IgD-negative memory B cell (primary cell): ENCODE measurements at regions not wholly inside any gene's neighbourhood (a gene's known extent, or its start where the extent isn't known, plus 50 kb on each side); places are given as distances from the start of the nearest gene placed in this dataset.

Source experiments
- H3K27ac Mint-ChIP-seq, 3 donors: one replicate each; pipeline ENCODE4 v1.8.0; 2020 to 2022; ENCODE audit warnings: mild to moderate bottlenecking in 3 of 3, mixed read lengths in 3 of 3, moderate library complexity in 1 of 3
- H3K27me3 Mint-ChIP-seq: one replicate; pipeline ENCODE4 v1.8.0; 2021; ENCODE audit warnings: mixed read lengths
- H3K36me3 Mint-ChIP-seq: one replicate; pipeline ENCODE4 v1.8.0; 2020; ENCODE audit warnings: mild to moderate bottlenecking, mixed read lengths
- H3K4me1 Mint-ChIP-seq, 3 donors: one replicate each; pipeline ENCODE4 v1.8.0; 2020 to 2022; ENCODE audit warnings: mixed read lengths in 3 of 3, mild to moderate bottlenecking in 1 of 3
- H3K4me3 Mint-ChIP-seq, 4 donors: one replicate each; pipeline ENCODE4 v1.8.0; 2020 to 2022; ENCODE audit warnings: mild to moderate bottlenecking in 4 of 4, mixed read lengths in 4 of 4, moderate library complexity in 3 of 4
- H3K9me3 Mint-ChIP-seq, 3 donors: one replicate each; pipeline ENCODE4 v1.8.0; 2020 to 2021; ENCODE audit warnings: mixed read lengths in 3 of 3, mild to moderate bottlenecking in 1 of 3

GRCh38 chr5:74266836-74267235 is 373.7 kb downstream of the ENC1 start:
- Mint-ChIP-seq H3K9me3 (no peaks in the 10 kb centered on the region), H3K4me1 (no peaks in the 10 kb centered on the region), H3K27ac (no peak overlapping the region)

GRCh38 chr5:74266132-74266531 is 374.4 kb downstream of the ENC1 start:
- peaks cover 4% of the 10 kb centered on the region for H3K27me3 Mint-ChIP-seq
- H3K4me3 Mint-ChIP-seq: no peak overlapping the region
- H3K9me3 Mint-ChIP-seq: no peaks in the 10 kb centered on the region
- no peaks in the 10 kb centered on the region for H3K36me3 Mint-ChIP-seq
- no peaks in the 10 kb centered on the region for H3K4me1 Mint-ChIP-seq
- no peak overlapping the region for H3K27ac Mint-ChIP-seq

More at GRCh38 chr5:74266836-74267235, 373.7 kb downstream of the ENC1 start:
- no peak overlapping the region for H3K4me3 Mint-ChIP-seq
- H3K36me3 Mint-ChIP-seq: no peaks in the 10 kb centered on the region
- peaks cover 4% of the 10 kb centered on the region for H3K27me3 Mint-ChIP-seq

GRCh38 chr5:74262544-74263207 is 377.9 kb downstream of the ENC1 start:
- peaks cover 0 to 6% (median 0%) of the 10 kb centered on the region in 3 donors for H3K4me1 Mint-ChIP-seq
- H3K9me3 Mint-ChIP-seq: no peaks in the 10 kb centered on the region
- no peak overlapping the region for H3K4me3 Mint-ChIP-seq
- no peak overlapping the region for H3K27ac Mint-ChIP-seq
- H3K27me3 Mint-ChIP-seq: peaks cover 8% of the 10 kb centered on the region
- H3K36me3 Mint-ChIP-seq: no peaks in the 10 kb centered on the region

GRCh38 chr5:74261866-74262265 is 378.7 kb downstream of the ENC1 start:
- no peak overlapping the region for H3K4me3 Mint-ChIP-seq
- no peaks in the 10 kb centered on the region for H3K36me3 Mint-ChIP-seq
- no peaks in the 10 kb centered on the region for H3K9me3 Mint-ChIP-seq
- H3K4me1 Mint-ChIP-seq: peaks cover 0 to 6% (median 0%) of the 10 kb centered on the region in 3 donors
- peaks cover 11% of the 10 kb centered on the region for H3K27me3 Mint-ChIP-seq
- H3K27ac Mint-ChIP-seq: no peak overlapping the region

GRCh38 chr5:74261421-74261820 is 379.1 kb downstream of the ENC1 start:
- Mint-ChIP-seq H3K36me3 (no peaks in the 10 kb centered on the region), H3K4me3 (no peak overlapping the region), H3K27me3 (peaks cover 10% of the 10 kb centered on the region), H3K4me1 (peaks cover 0 to 6% (median 0%) of the 10 kb centered on the region in 3 donors), H3K27ac (no peak overlapping the region), H3K9me3 (no peaks in the 10 kb centered on the region)

GRCh38 chr5:74259572-74259971 is 381.0 kb downstream of the ENC1 start:
- Mint-ChIP-seq H3K27me3 (peaks cover 8% of the 10 kb centered on the region), H3K36me3 (peaks cover 2% of the 10 kb centered on the region), H3K9me3 (peaks cover 0 to under 1% (median 0%) of the 10 kb centered on the region in 3 donors), H3K27ac (no peak overlapping the region), H3K4me3 (no peak overlapping the region), H3K4me1 (peaks cover 0 to 6% (median 0%) of the 10 kb centered on the region in 3 donors)

- Mint-ChIP-seq H3K27me3 (peaks cover 8% of the 10 kb centered on the region), H3K27ac (peak overlapping the region in 1 of 3 donors; percentile 65), H3K9me3 (peaks cover 0 to 2% (median 0%) of the 10 kb centered on the region in 3 donors), H3K4me1 (peaks cover 0 to 6% (median 0%) of the 10 kb centered on the region in 3 donors), H3K36me3 (peaks cover 2% of the 10 kb centered on the region), H3K4me3 (no peak overlapping the region)
These were observed 382.2 kb downstream of the ENC1 start for GRCh38 chr5:74258314-74258665.

GRCh38 chr5:74257645-74258313 is 382.7 kb downstream of the ENC1 start:
- Mint-ChIP-seq H3K27me3 (peaks cover 8% of the 10 kb centered on the region), H3K36me3 (peaks cover 2% of the 10 kb centered on the region), H3K4me3 (peak overlapping the region in 1 of 4 donors; percentile 6), H3K4me1 (peaks cover 0 to 6% (median 0%) of the 10 kb centered on the region in 3 donors), H3K27ac (peak overlapping the region in 1 of 3 donors; percentile 46), H3K9me3 (peaks cover 0 to 2% (median 0%) of the 10 kb centered on the region in 3 donors)

GRCh38 chr5:74257060-74257527 is 383.4 kb downstream of the ENC1 start:
- Mint-ChIP-seq H3K27ac (no peak overlapping the region), H3K4me1 (peaks cover 0 to 6% (median 0%) of the 10 kb centered on the region in 3 donors), H3K9me3 (peaks cover 0 to 2% (median 0%) of the 10 kb centered on the region in 3 donors), H3K36me3 (peaks cover 2% of the 10 kb centered on the region), H3K27me3 (peaks cover 8% of the 10 kb centered on the region), H3K4me3 (no peak overlapping the region)

- H3K4me1 Mint-ChIP-seq: peaks cover 0 to 6% (median under 1%) of the 10 kb centered on the region in 3 donors
- no peak overlapping the region for H3K27ac Mint-ChIP-seq
- H3K9me3 Mint-ChIP-seq: peaks cover 0 to 2% (median 0%) of the 10 kb centered on the region in 3 donors
- H3K4me3 Mint-ChIP-seq: no peak overlapping the region
- H3K36me3 Mint-ChIP-seq: peaks cover 2% of the 10 kb centered on the region
- peaks cover 8% of the 10 kb centered on the region for H3K27me3 Mint-ChIP-seq
These were observed 384.7 kb downstream of the ENC1 start for GRCh38 chr5:74255692-74256392.

GRCh38 chr5:74254257-74254656 is 386.3 kb downstream of the ENC1 start:
- H3K27me3 Mint-ChIP-seq: peaks cover 5% of the 10 kb centered on the region
- H3K9me3 Mint-ChIP-seq: peaks cover 0 to 2% (median 0%) of the 10 kb centered on the region in 3 donors
- H3K36me3 Mint-ChIP-seq: peaks cover 2% of the 10 kb centered on the region
- no peak overlapping the region for H3K4me3 Mint-ChIP-seq
- H3K27ac Mint-ChIP-seq: no peak overlapping the region
- peaks cover 0 to 6% (median 2%) of the 10 kb centered on the region in 3 donors for H3K4me1 Mint-ChIP-seq

GRCh38 chr5:74252044-74252443 is 388.5 kb downstream of the ENC1 start:
- Mint-ChIP-seq H3K27ac (no peak overlapping the region), H3K27me3 (no peaks in the 10 kb centered on the region), H3K36me3 (peaks cover 3% of the 10 kb centered on the region), H3K4me3 (no peak overlapping the region), H3K4me1 (peaks cover 0 to 2% (median 0%) of the 10 kb centered on the region in 3 donors), H3K9me3 (peaks cover 0 to 2% (median 0%) of the 10 kb centered on the region in 3 donors)

GRCh38 chr5:74251141-74252035 is 389.1 kb downstream of the ENC1 start:
- H3K36me3 Mint-ChIP-seq: peaks cover 3% of the 10 kb centered on the region
- no peak overlapping the region for H3K4me3 Mint-ChIP-seq

More at GRCh38 chr5:74251141-74252035, 389.1 kb downstream of the ENC1 start:
- H3K27me3 Mint-ChIP-seq: peaks cover 4% of the 10 kb centered on the region
- H3K4me1 Mint-ChIP-seq: peaks cover 0 to 2% (median 0%) of the 10 kb centered on the region in 3 donors
- no peak overlapping the region for H3K27ac Mint-ChIP-seq
- peaks cover 0 to 2% (median 0%) of the 10 kb centered on the region in 3 donors for H3K9me3 Mint-ChIP-seq
